HEK293 (cell line): ENCODE measurements at regions not wholly inside any gene's neighbourhood (a gene's known extent, or its start where the extent isn't known, plus 50 kb on each side); places are given as distances from the start of the nearest gene placed in this dataset.
"Not testable (repeated sequence)": the region's sequence is repeated elsewhere in the genome, so short reads cannot be mapped to it uniquely, and the experiment has no call there.

Experiments used
- CTCF ChIA-PET: fragments of 350-600 bp; formaldehyde crosslinking; extraction: SDS; loops from one replicate; lab custom pipeline; 2021; ENCODE audit warnings: antibody characterized with exemption; lab: Yijun Ruan, JAX
- POLR2A ChIA-PET: fragments of 300-600 bp; formaldehyde crosslinking; extraction: SDS; loops from one replicate; lab custom pipeline; 2020; ENCODE audit warnings: antibody characterized with exemption, inconsistent platforms; lab: Yijun Ruan, JAX
- H3K27ac ChIP-seq: fragments of 200-500 bp; sonication (Bioruptor generic); 2 replicates; pipeline ENCODE4 v1.5.1; 2014; ENCODE audit warnings: low read depth, low read length, control low read depth, inconsistent platforms; ENCODE audit errors: extremely low read depth
- H3K36me3 ChIP-seq, 2 experiments: fragments of 200-500 bp in 1 of 2; sonication (Bioruptor generic) in 1 of 2; 1 replicate in 1 of 2; 2 replicates in 1 of 2; pipeline ENCODE4 v1.5.1; 2014 to 2017; ENCODE audit warnings: inconsistent platforms in 2 of 2, low read length in 2 of 2; ENCODE audit not compliant: control insufficient read depth in 2 of 2, insufficient read depth in 1 of 2
- H3K4me1 ChIP-seq: fragments of 200-500 bp; sonication (Bioruptor generic); 2 replicates; pipeline ENCODE4 v1.5.1; 2014; ENCODE audit warnings: mild to moderate bottlenecking, low read length, inconsistent platforms; ENCODE audit not compliant: control insufficient read depth, insufficient read depth
- H3K4me3 ChIP-seq: 2 replicates; pipeline ENCODE4 v1.5.1; 2011; ENCODE audit warnings: low read depth, mild to moderate bottlenecking, control low read depth, low read length, moderate library complexity
- H3K9me3 ChIP-seq: fragments of 200-500 bp; sonication (Bioruptor generic); 2 replicates; pipeline ENCODE4 v1.5.1; 2014; ENCODE audit warnings: low read depth, low read length, inconsistent platforms; ENCODE audit not compliant: control insufficient read depth, insufficient read depth
- EGR2 ChIP-seq: fragments of 450-650 bp; formaldehyde crosslinking; IDR thresholded peaks from 2 replicates; pipeline ENCODE4 v1.5.1; 2016; ENCODE audit warnings: low read depth, missing biosample characterization, missing genetic modification characterization
- GFI1B ChIP-seq: fragments of 450-650 bp; formaldehyde crosslinking; IDR thresholded peaks from 2 replicates; pipeline ENCODE4 v1.5.1; 2016; ENCODE audit warnings: missing biosample characterization, missing genetic modification characterization
- KLF9 ChIP-seq: fragments of 450-650 bp; formaldehyde crosslinking; IDR thresholded peaks from 2 replicates; pipeline ENCODE4 v1.5.1; 2016; ENCODE audit warnings: missing biosample characterization, missing genetic modification characterization, low read depth
- RBAK ChIP-seq: fragments of 450-650 bp; formaldehyde crosslinking; IDR thresholded peaks from 2 replicates; pipeline ENCODE4 v1.5.1; 2016; ENCODE audit warnings: missing biosample characterization, missing genetic modification characterization
- TSHZ1 ChIP-seq: fragments of 450-650 bp; formaldehyde crosslinking; IDR thresholded peaks from 2 replicates; pipeline ENCODE4 v1.5.1; 2016; ENCODE audit warnings: missing biosample characterization, missing genetic modification characterization, borderline replicate concordance
- ZFP37 ChIP-seq: fragments of 450-650 bp; formaldehyde crosslinking; IDR thresholded peaks from 2 replicates; pipeline ENCODE4 v1.5.1; 2016; ENCODE audit warnings: missing biosample characterization, missing genetic modification characterization
- ZNF155 ChIP-seq: fragments of 450-650 bp; formaldehyde crosslinking; IDR thresholded peaks from 2 replicates; pipeline ENCODE4 v1.5.1; 2016; ENCODE audit warnings: missing biosample characterization, missing genetic modification characterization
- ZNF16 ChIP-seq: fragments of 450-650 bp; formaldehyde crosslinking; IDR thresholded peaks from 2 replicates; pipeline ENCODE4 v1.5.1; 2016; ENCODE audit warnings: low read depth, missing biosample characterization, missing genetic modification characterization
- ZNF184 ChIP-seq: fragments of 450-650 bp; IDR thresholded peaks from 2 replicates; pipeline ENCODE4 v1.5.1; 2018; ENCODE audit warnings: missing biosample characterization, mild to moderate bottlenecking, missing genetic modification characterization
- ZNF19 ChIP-seq: fragments of 450-650 bp; formaldehyde crosslinking; IDR thresholded peaks from 2 replicates; pipeline ENCODE4; 2016; ENCODE audit warnings: missing biosample characterization, missing genetic modification characterization, low read depth
- ZNF623 ChIP-seq: fragments of 450-650 bp; formaldehyde crosslinking; IDR thresholded peaks from 2 replicates; pipeline ENCODE4 v1.5.1; 2016; ENCODE audit warnings: missing biosample characterization, missing genetic modification characterization
- ZNF660 ChIP-seq: fragments of 450-650 bp; IDR thresholded peaks from 2 replicates; pipeline ENCODE4 v1.5.1; 2018; ENCODE audit warnings: missing biosample characterization, mild to moderate bottlenecking, missing genetic modification characterization
- ZNF670 ChIP-seq: fragments of 450-650 bp; formaldehyde crosslinking; IDR thresholded peaks from 2 replicates; pipeline ENCODE4 v1.5.1; 2016; ENCODE audit warnings: missing biosample characterization, missing genetic modification characterization, low read depth
- ZNF843 ChIP-seq: fragments of 450-650 bp; formaldehyde crosslinking; IDR thresholded peaks from 2 replicates; pipeline ENCODE4 v1.5.1; 2016; ENCODE audit warnings: missing biosample characterization, missing genetic modification characterization
- ZSCAN18 ChIP-seq: fragments of 450-650 bp; formaldehyde crosslinking; IDR thresholded peaks from 2 replicates; pipeline ENCODE4 v1.5.1; 2016; ENCODE audit warnings: missing biosample characterization, missing genetic modification characterization
- ZSCAN30 ChIP-seq: fragments of 450-650 bp; IDR thresholded peaks from 2 replicates; pipeline ENCODE4 v1.5.1; 2018; ENCODE audit warnings: missing biosample characterization, mild to moderate bottlenecking, missing genetic modification characterization, moderate library complexity

GRCh38 chr14:106808458-106808857, 1282.1 kb downstream of the TMEM121 start (continued):
- no peak for TF ChIP-seq ZNF843 (tag by site-specific recombination)
- TF ChIP-seq GFI1B (tag by site-specific recombination): no peak
- no peak for TF ChIP-seq ZFP37 (tag by site-specific recombination)
- TF ChIP-seq ZSCAN18 (tag by site-specific recombination): no peak
- no peak for TF ChIP-seq EGR2
- no peak for TF ChIP-seq TSHZ1 (tag by site-specific recombination)
- TF ChIP-seq ZNF19 (tag by site-specific recombination): no peak
- TF ChIP-seq ZNF16 (tag by site-specific recombination): no peak

- POLR2A ChIA-PET: no interaction called here
- no peaks in the 10 kb centered on the region for H3K4me1 ChIP-seq
- H3K36me3 ChIP-seq: no peaks in the 10 kb centered on the region
- CTCF ChIA-PET: interaction anchor here (1.1 to 2.2 kb wide), 2 partner anchors 21 to 64 kb away, joined by 5 to 7 read pairs; no protein-coding TSS in a partner anchor
- no peak overlapping the region for H3K4me3 ChIP-seq
- TF ChIP-seq ZSCAN30 (tag by site-specific recombination) (no peak), RBAK (tag by site-specific recombination) (no peak), ZNF184 (tag by site-specific recombination) (no peak), ZNF670 (tag by site-specific recombination) (no peak), ZNF623 (tag by site-specific recombination) (no peak)
- H3K27ac ChIP-seq: no peak overlapping the region
- H3K9me3 ChIP-seq: no peaks in the 10 kb centered on the region; the same call in 1 of the 2 replicates
These were observed 1282.5 kb downstream of the TMEM121 start for GRCh38 chr14:106808907-106809306.

- TF ChIP-seq KLF9 (tag by site-specific recombination): no peak
- TF ChIP-seq ZNF155 (tag by site-specific recombination): no peak
- no peak for TF ChIP-seq ZNF660 (tag by site-specific recombination)
- TF ChIP-seq, all 188 proteins: peak for 0
- no peaks in the 10 kb centered on the region for H3K4me1 ChIP-seq
- no peaks in the 10 kb centered on the region for H3K36me3 ChIP-seq
- H3K9me3 ChIP-seq: no peaks in the 10 kb centered on the region; the same call in 1 of the 2 replicates
- ChIA-PET POLR2A (no interaction called here), CTCF (interaction anchor here (2.2 kb wide), 1 partner anchor 21 kb away, joined by 7 read pairs; no protein-coding TSS in a partner anchor)
- H3K4me3 ChIP-seq: no peak overlapping the region
- H3K27ac ChIP-seq: no peak overlapping the region
These were observed 1283.2 kb downstream of the TMEM121 start for GRCh38 chr14:106809615-106810014.

GRCh38 chr14:106810168-106810567, 1283.8 kb downstream of the TMEM121 start:
- H3K4me1 ChIP-seq, POLR2A ChIA-PET, H3K9me3 ChIP-seq, H3K36me3 ChIP-seq, H3K27ac ChIP-seq, H3K4me3 ChIP-seq: not testable (repeated sequence)
- CTCF ChIA-PET: interaction anchor here (1.0 kb wide), 1 partner anchor 22 kb away, joined by 3 read pairs; no protein-coding TSS in a partner anchor
